Epithelial cell of esophagus (primary cell): ENCODE measurements at regions not wholly inside any gene's neighbourhood (a gene's known extent, or its start where the extent isn't known, plus 50 kb on each side); places are given as distances from the start of the nearest gene placed in this dataset.
"Not testable (repeated sequence)": the region's sequence is repeated elsewhere in the genome, so short reads cannot be mapped to it uniquely, and the experiment has no call there.

Source experiments
- DNase-seq: peaks from one replicate; pipeline ENCODE4 v3.0.0; 2010; ENCODE audit warnings: low read depth
- H3K4me3 ChIP-seq: 2 replicates; pipeline ENCODE4 v1.5.1; 2011; ENCODE audit warnings: mild to moderate bottlenecking, low read length, control low read depth
- TF ChIP-seq, protein P1 (sequence below): IDR thresholded peaks from 2 replicates; pipeline ENCODE4 v1.5.1; 2011; ENCODE audit warnings: low read depth, mild to moderate bottlenecking, low read length, control low read depth, inconsistent platforms; ENCODE audit not compliant: insufficient read depth; ENCODE audit errors: missing control alignments

DNA sequence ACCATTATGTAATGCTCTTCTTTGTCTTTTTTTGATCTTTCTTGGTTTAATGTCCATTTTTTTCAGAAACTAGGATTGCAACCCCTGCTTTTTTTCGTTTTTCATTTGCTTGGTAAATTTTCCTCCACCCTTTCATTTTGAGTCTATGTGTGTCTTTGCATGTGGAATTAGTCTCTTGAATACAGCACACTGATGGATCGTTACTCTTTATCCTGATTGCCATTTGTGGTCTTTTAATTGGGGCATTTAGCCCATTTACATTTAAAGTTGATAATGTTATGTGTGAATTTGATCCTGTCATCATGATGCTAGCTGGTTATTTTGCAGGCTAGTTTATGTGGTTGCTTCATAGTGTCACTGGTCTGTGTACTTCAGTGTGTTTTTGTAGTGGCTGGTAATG is 75.6 kb upstream of the ETV3 start:
- TF ChIP-seq, protein P1, sequence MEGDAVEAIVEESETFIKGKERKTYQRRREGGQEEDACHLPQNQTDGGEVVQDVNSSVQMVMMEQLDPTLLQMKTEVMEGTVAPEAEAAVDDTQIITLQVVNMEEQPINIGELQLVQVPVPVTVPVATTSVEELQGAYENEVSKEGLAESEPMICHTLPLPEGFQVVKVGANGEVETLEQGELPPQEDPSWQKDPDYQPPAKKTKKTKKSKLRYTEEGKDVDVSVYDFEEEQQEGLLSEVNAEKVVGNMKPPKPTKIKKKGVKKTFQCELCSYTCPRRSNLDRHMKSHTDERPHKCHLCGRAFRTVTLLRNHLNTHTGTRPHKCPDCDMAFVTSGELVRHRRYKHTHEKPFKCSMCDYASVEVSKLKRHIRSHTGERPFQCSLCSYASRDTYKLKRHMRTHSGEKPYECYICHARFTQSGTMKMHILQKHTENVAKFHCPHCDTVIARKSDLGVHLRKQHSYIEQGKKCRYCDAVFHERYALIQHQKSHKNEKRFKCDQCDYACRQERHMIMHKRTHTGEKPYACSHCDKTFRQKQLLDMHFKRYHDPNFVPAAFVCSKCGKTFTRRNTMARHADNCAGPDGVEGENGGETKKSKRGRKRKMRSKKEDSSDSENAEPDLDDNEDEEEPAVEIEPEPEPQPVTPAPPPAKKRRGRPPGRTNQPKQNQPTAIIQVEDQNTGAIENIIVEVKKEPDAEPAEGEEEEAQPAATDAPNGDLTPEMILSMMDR = no peak
- no peak overlapping the region for H3K4me3 ChIP-seq
- DNase-seq = no peak

DNA sequence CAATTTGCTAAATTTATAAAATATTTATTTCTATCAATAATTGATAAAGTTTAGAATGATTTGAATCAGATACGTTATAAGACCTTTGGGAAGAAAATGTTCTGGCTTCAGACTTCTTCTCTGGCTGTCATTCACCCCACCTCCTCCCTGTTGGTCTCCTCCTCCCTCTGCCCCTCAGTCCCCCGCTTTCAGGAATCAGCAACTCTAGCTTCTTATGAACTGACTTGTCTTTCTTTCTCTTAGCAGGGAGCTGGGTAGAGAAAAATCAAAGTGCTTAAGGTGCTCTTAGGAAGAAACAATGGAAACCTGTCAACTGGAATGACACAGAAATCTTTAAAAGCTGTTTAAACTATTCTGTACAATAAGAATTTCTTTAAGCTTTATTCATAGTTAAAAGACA is 71.3 kb upstream of the ETV3 start:
- TF ChIP-seq, protein P1 = no peak
- no peak overlapping the region for H3K4me3 ChIP-seq
- DNase-seq = no peak

DNA sequence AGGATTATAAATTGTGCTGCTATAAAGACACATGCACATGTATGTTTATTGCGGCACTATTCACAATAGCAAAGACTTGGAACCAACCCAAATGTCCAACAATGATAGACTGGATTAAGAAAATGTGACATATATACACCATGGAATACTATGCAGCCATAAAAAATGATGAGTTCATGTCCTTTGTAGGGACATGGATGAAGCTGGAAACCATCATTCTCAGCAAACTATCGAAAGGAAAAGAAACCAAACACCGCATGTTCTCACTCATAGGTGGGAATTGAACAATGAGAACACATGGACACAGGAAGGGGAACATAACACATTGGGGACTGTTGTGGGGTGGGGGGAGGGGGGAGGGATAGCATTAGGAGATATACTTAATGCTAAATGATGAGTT is 67.8 kb upstream of the ETV3 start:
- H3K4me3 ChIP-seq, DNase-seq: not testable (repeated sequence)

DNA sequence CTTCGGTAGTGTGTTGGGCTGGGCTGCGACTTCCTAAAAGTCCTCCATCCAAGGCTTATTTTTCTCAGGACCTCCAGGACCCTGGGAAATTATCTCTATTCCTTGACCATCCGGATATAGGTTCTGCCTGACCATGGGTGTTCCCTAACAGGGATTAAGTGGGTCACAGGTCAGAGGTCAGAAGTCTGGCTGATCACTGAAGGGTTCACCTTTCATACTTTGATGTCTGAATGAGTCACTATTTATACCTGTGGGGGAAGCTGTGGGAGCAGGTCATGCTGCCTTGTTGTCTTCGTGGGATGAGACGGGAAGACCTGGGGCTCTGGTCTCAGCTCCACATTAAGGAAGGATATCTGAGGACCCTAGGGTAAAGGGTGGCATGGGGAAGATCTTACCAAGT is 65.0 kb upstream of the ETV3 start:
- TF ChIP-seq, protein P1 = no peak
- no peak overlapping the region for H3K4me3 ChIP-seq
- no peak for DNase-seq

DNA sequence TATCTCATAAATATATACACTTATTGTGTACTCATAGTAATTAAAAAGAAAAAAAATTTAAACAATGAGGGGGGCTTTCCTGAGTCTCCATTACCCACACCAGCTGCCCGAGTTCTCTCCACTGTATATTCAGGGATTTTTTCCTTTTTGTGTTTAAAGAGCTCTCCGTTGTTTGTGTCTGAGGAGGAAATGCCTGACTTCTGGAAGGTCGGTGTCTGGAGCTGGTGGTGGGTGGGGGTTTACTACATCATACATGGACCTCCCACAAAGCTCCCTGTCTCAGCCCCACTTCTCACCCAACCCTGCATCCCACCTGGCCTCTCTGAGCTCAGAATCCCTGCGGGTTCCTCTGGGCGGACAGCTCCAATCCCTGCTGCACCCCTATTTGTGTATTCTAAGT is 64.1 kb upstream of the ETV3 start:
- TF ChIP-seq, protein P1 = no peak

DNA sequence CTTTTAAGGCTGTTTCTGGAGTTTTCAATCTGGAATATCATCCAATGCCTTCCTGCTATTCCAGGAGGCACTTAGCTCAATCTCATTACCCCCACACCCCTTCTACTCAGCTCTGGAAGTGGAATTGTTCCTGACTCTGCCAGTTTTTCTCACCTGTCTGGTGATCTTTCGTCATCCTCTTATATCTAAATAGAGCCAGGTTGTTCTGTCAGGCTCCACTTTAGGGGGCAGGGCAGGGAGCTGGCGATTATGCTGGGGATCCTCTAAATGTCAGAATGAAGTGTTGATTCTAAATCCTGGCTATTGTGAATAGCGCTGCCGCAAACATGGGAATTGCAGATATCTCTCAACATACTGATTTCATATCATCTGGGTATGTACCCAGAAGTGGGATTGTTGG is 63.6 kb upstream of the ETV3 start:
- no peak overlapping the region for H3K4me3 ChIP-seq
- DNase-seq = no peak
- TF ChIP-seq, protein P1 = no peak

More for the DNA sequence above, 64.1 kb upstream of the ETV3 start:
- no peak overlapping the region for H3K4me3 ChIP-seq
- DNase-seq = no peak

DNA sequence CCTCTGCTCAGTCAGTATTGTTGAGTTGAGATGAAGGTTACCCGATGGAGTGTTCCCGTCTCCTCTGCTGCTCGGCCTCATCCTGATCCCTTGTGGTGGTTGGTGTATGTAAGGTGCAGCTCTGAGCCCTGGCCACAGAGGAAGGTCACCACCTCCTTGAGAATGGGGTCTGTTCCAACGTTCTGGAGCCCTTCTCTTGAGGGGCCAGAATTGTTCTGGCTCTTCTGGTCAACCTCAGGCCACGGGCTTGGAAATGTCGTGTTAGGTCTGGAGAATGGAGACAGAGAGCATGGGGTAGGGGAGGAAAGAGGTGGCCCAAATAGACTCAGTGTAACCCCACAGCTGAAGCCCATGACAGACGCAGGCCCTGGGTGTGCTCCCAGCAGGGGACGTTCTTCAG is 62.3 kb upstream of the ETV3 start:
- TF ChIP-seq, protein P1 = no peak
- no peak for DNase-seq
- H3K4me3 ChIP-seq = no peak overlapping the region

DNA sequence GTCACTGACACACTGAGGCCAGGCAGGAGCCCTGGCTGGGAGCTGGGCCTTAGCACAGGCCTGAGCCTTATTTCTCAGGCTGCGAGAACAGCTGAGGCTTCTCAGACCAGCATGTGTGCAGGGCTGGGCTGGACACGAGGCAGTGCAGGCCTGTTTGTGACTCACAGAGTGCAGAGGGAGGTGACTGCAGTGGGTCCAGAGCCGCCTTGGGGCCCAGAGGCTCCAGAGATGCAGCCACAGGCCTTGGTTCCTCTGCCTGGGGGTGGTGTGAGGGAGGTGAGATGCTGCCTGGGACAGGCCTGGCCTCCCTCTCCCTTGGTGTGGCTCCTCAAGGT is 61.2 kb upstream of the ETV3 start:
- DNase-seq = peak; percentile 45
- TF ChIP-seq, protein P1 = no peak
- no peak overlapping the region for H3K4me3 ChIP-seq
